K562 (cell line): ENCODE measurements at regions not wholly inside any gene's neighbourhood (a gene's known extent, or its start where the extent isn't known, plus 50 kb on each side); places are given as distances from the start of the nearest gene placed in this dataset.

ENCODE experiments used
- ATAC-seq: fragments of 200-7000 bp; cut with Tn5 transposase; 3 replicates; pipeline ENCODE4 v1.9.1; 2020; ENCODE audit warnings: moderate library complexity
- BruUV-seq: library from RNA; stranded (reverse); fragments of 400-500 nt; replicated peaks from 2 replicates; lab custom pipeline; 2021; lab: Mats Ljungman, UMichigan
- CTCF ChIA-PET: fragments of 300-600 bp; formaldehyde crosslinking; extraction: SDS; loops from one replicate; lab custom pipeline; 2021; ENCODE audit warnings: low intra/inter-chr PET ratio; lab: Yijun Ruan, JAX
- POLR2A ChIA-PET: fragments of 300-600, 350-650 bp; sonication (Branson Sonifier 250); formaldehyde crosslinking; extraction: SDS; loops from one replicate; lab custom pipeline; 2021; ENCODE audit warnings: antibody characterized with exemption, inconsistent platforms; lab: Yijun Ruan, JAX
- DNase-seq, 4 experiments: peaks; one replicate each; pipeline versions ENCODE4 v3.0.0 to v3.0.0-alpha.2; 2011 to 2018; ENCODE audit warnings: low spot score in 3 of 4, mixed read lengths in 3 of 4; ENCODE audit errors: extremely low read depth in 1 of 4
- FAIRE-seq: peaks from 2 replicates; lab custom pipeline; 2011; peaks lifted over from hg19 to GRCh38; lab: Jason Lieb, UNC
- H2AFZ ChIP-seq: 2 replicates; pipeline ENCODE4 v1.6.0; 2011; ENCODE audit warnings: low read depth, low read length, control low read depth, inconsistent platforms
- H3K27ac ChIP-seq: fragments of 200-600 bp; 3 replicates; pipeline ENCODE4 v1.8.0; 2011; ENCODE audit warnings: low read depth, mild to moderate bottlenecking, control low read depth, inconsistent platforms, low read length, moderate library complexity, mixed read lengths; ENCODE audit errors: extremely low read depth
- H3K27me3 ChIP-seq, 2 experiments: fragments of 300-600 bp in 1 of 2; 2 replicates in 1 of 2; 3 replicates in 1 of 2; pipeline versions ENCODE4 v1.6.0 to v1.8.0; 2011; ENCODE audit warnings: inconsistent platforms in 2 of 2, low read length in 2 of 2, mild to moderate bottlenecking in 1 of 2, mixed read lengths in 1 of 2, moderate library complexity in 1 of 2; ENCODE audit not compliant: control insufficient read depth in 2 of 2, insufficient read depth in 2 of 2
- H3K36me3 ChIP-seq: fragments of 300-600 bp; 3 replicates; pipeline ENCODE4 v1.8.0; 2011; ENCODE audit warnings: mild to moderate bottlenecking, low read length, inconsistent platforms; ENCODE audit not compliant: control insufficient read depth, insufficient read depth
- H3K4me1 ChIP-seq, 2 experiments: fragments of 200-600 bp in 1 of 2; replicated peaks in 1 of 2; 2 replicates in 1 of 2; 3 replicates in 1 of 2; pipeline versions ENCODE4 v1.5.1 to v1.8.0; 2011; ENCODE audit warnings: inconsistent platforms in 2 of 2, low read length in 2 of 2, mild to moderate bottlenecking in 1 of 2, mixed read lengths in 1 of 2, moderate library complexity in 1 of 2; ENCODE audit not compliant: control insufficient read depth in 2 of 2, insufficient read depth in 2 of 2
- H3K4me2 ChIP-seq: 2 replicates; pipeline ENCODE4 v1.6.1; 2011; ENCODE audit warnings: low read length, control low read depth, inconsistent platforms, mixed read lengths; ENCODE audit not compliant: insufficient read depth
- H3K4me3 ChIP-seq: fragments of 200-600 bp; sonication (generic), shearing (Covaris generic); 2 replicates; pipeline ENCODE4 v1.5.1; 2016; ENCODE audit warnings: control low read depth, inconsistent platforms
- H3K79me2 ChIP-seq: fragments of 200-600 bp; 3 replicates; pipeline ENCODE4 v1.8.0; 2011; ENCODE audit warnings: low read length, inconsistent platforms; ENCODE audit not compliant: control insufficient read depth, insufficient read depth
- H3K9ac ChIP-seq, 2 experiments: 2 replicates each; pipeline versions ENCODE4 v1.6.0 to v1.6.1; 2011; ENCODE audit warnings: low read depth in 2 of 2, low read length in 2 of 2, control low read depth in 1 of 2, inconsistent platforms in 1 of 2, mild to moderate bottlenecking in 1 of 2, mixed read lengths in 1 of 2; ENCODE audit not compliant: insufficient read depth in 1 of 2
- H3K9me1 ChIP-seq: one replicate; pipeline ENCODE4 v1.6.0; 2011; ENCODE audit warnings: inconsistent platforms, mild to moderate bottlenecking, low read length, moderate library complexity; ENCODE audit not compliant: control insufficient read depth, insufficient read depth
- H3K9me3 ChIP-seq: replicated peaks from 2 replicates; pipeline ENCODE4 v1.5.1; 2011; ENCODE audit warnings: low read depth, low read length, inconsistent platforms; ENCODE audit not compliant: control insufficient read depth, insufficient read depth
- H4K20me1 ChIP-seq: replicated peaks from 2 replicates; pipeline ENCODE4 v1.6.1; 2011; ENCODE audit warnings: low read length, inconsistent platforms, mixed read lengths; ENCODE audit not compliant: control insufficient read depth, insufficient read depth
- ARNT ChIP-seq, 2 experiments: fragments of 450-650 bp; IDR thresholded peaks; 2 replicates each; pipeline ENCODE4 v1.6.1; 2016; ENCODE audit warnings: mild to moderate bottlenecking in 1 of 2
- BHLHE40 ChIP-seq: IDR thresholded peaks from 2 replicates; pipeline ENCODE4 v1.6.1; 2011; ENCODE audit warnings: low read length, improper control_type of control experiment
- CCAR2 ChIP-seq: fragments of 200-400 bp; formaldehyde crosslinking; IDR thresholded peaks from 2 replicates; pipeline ENCODE4 v1.6.1; 2017; ENCODE audit warnings: mild to moderate bottlenecking, low read depth, low read length
- HNRNPL ChIP-seq: fragments of 200-400 bp; formaldehyde crosslinking; IDR thresholded peaks from 2 replicates; pipeline ENCODE4 v1.6.1; 2017; ENCODE audit warnings: low read depth, mild to moderate bottlenecking, low read length
- KLF6 ChIP-seq: fragments of 250-450 bp; sonication (Bioruptor Pico); IDR thresholded peaks from 2 replicates; pipeline ENCODE4 v1.4.0; 2020; ENCODE audit warnings: mild to moderate bottlenecking, moderate library complexity, borderline replicate concordance
- SMAD2 ChIP-seq: fragments of 150-350 bp; IDR thresholded peaks from 2 replicates; pipeline ENCODE4 v1.6.1; 2014; ENCODE audit warnings: low read depth, mild to moderate bottlenecking, low read length
- ZNF384 ChIP-seq: IDR thresholded peaks from 2 replicates; pipeline ENCODE4 v1.6.1; 2012; ENCODE audit warnings: low read depth, low read length, improper control_type of control experiment
- ZNF583 ChIP-seq: fragments of 250-450 bp; sonication (Bioruptor Pico); IDR thresholded peaks from 2 replicates; pipeline ENCODE4 v1.4.0; 2020
- ZNF780A ChIP-seq: fragments of 250-450 bp; sonication (Bioruptor Pico); IDR thresholded peaks from 2 replicates; pipeline ENCODE4 v1.5.0; 2021; ENCODE audit warnings: mild to moderate bottlenecking
- WGBS: fragments of 100-300 bp; shearing (Covaris generic); methylation state at CpG from one replicate; pipeline ENCODE4 v1.1.6; 2016; ENCODE audit warnings: low coverage, mixed read lengths; ENCODE audit not compliant: insufficient coverage; ENCODE audit errors: missing lambda C conversion rate; 5-methylcytosine and 5-hydroxymethylcytosine counted together
- in situ Hi-C: fragments of 300-500 bp; cut with MboI; formaldehyde crosslinking; loops from 4 replicates; pipeline ENCODE4 v1.15.0; 2018; ENCODE audit warnings: inconsistent platforms, mixed read lengths
- intact Hi-C: fragments of 100-400 bp; cut with micrococcal nuclease; formaldehyde crosslinking; loops from 2 replicates; pipeline ENCODE4 v1.14.2; 2022
- TF ChIP-seq, protein P1 (sequence below): fragments of 450-650 bp; IDR thresholded peaks from 2 replicates; pipeline ENCODE4 v1.6.1; 2016; ENCODE audit warnings: antibody characterized with exemption
- TF ChIP-seq, protein P2 (sequence below): fragments of 250-450 bp; sonication (Bioruptor Pico); IDR thresholded peaks from 2 replicates; pipeline ENCODE4 v1.8.0; 2022; ENCODE audit warnings: inconsistent platforms

DNA sequence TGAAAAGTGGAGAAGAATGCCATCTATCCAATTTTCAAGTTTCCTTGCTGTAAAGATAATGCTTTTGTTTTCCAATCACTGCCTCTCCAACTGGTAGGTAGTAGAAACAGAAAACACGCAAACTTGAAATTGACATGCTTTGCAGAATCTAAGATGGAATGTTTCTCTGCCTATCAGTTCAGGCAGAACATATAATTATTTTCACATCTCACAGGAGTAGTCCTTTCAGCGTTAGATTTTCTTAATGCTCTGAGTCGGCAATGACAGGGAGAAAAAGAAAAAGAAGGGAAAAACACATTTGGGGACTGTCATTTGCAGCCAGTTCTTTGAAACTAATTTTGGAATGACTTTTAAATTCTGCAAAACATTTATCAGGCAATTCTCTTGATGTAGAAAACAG lies 818.7 kb upstream of the PTPRD start:
- H3K79me2 ChIP-seq = no peaks in the 10 kb centered on the region
- in situ Hi-C loops (no loop called here), intact Hi-C loops (no loop called here)
- no peaks in the 10 kb centered on the region for H3K36me3 ChIP-seq
- H3K4me1 ChIP-seq = no peaks in the 10 kb centered on the region
- H3K4me2 ChIP-seq = no peak overlapping the region
- no peak for ATAC-seq
- H3K9ac ChIP-seq = no peak overlapping the region
- H3K9me3 ChIP-seq = no peaks in the 10 kb centered on the region
- no peaks in the 10 kb centered on the region for H3K9me1 ChIP-seq
- no peaks in the 10 kb centered on the region for H4K20me1 ChIP-seq
- ChIA-PET CTCF (no interaction called here), POLR2A (no interaction called here)
- no peak for DNase-seq
- no peak overlapping the region for H2AFZ ChIP-seq
- 0% methylated on average over 3 of the region's 3 CpGs for WGBS
- no TSS peak for BruUV-seq
- H3K27me3 ChIP-seq = no peaks in the 10 kb centered on the region
- FAIRE-seq = no peak
- TF ChIP-seq ARNT (IDR thresholded peaks at IDR 0.05) = no peak
- no peak for TF ChIP-seq BHLHE40
- TF ChIP-seq CCAR2 = no peak
- TF ChIP-seq ZNF384 = no peak
- no peak for TF ChIP-seq ZNF780A (CRISPR knock-in tag)
- TF ChIP-seq, protein P1, sequence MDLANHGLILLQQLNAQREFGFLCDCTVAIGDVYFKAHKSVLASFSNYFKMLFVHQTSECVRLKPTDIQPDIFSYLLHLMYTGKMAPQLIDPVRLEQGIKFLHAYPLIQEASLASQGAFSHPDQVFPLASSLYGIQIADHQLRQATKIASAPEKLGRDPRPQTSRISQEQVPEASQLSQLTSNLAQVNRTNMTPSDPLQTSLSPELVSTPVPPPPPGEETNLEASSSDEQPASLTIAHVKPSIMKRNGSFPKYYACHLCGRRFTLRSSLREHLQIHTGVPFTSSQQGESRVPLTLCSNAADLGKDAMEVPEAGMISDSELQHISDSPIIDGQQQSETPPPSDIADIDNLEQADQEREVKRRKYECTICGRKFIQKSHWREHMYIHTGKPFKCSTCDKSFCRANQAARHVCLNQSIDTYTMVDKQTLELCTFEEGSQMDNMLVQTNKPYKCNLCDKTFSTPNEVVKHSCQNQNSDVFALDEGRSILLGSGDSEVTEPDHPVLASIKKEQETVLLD = no peak
- TF ChIP-seq, protein P2, sequence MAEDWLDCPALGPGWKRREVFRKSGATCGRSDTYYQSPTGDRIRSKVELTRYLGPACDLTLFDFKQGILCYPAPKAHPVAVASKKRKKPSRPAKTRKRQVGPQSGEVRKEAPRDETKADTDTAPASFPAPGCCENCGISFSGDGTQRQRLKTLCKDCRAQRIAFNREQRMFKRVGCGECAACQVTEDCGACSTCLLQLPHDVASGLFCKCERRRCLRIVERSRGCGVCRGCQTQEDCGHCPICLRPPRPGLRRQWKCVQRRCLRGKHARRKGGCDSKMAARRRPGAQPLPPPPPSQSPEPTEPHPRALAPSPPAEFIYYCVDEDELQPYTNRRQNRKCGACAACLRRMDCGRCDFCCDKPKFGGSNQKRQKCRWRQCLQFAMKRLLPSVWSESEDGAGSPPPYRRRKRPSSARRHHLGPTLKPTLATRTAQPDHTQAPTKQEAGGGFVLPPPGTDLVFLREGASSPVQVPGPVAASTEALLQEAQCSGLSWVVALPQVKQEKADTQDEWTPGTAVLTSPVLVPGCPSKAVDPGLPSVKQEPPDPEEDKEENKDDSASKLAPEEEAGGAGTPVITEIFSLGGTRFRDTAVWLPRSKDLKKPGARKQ (CRISPR knock-in tag) = no peak
- no peak for TF ChIP-seq KLF6 (CRISPR knock-in tag)
- no peak for TF ChIP-seq HNRNPL
- no peak for TF ChIP-seq SMAD2
- no peak for TF ChIP-seq ZNF583 (CRISPR knock-in tag)
- no peak overlapping the region for H3K4me3 ChIP-seq
- no peak overlapping the region for H3K27ac ChIP-seq
